GM23338 (cell line): ENCODE measurements at regions not wholly inside any gene's neighbourhood (a gene's known extent, or its start where the extent isn't known, plus 50 kb on each side); places are given as distances from the start of the nearest gene placed in this dataset.

Experiments used
- ATAC-seq: fragments of 200-7000 bp; cut with Tn5 transposase; 3 replicates; pipeline ENCODE4 v1.9.1; 2020
- DNase-seq: peaks from one replicate; pipeline ENCODE4 v3.0.0-alpha.2; 2015; ENCODE audit warnings: low spot score
- H2AFZ ChIP-seq: fragments of 200-600 bp; sonication (generic); 2 replicates; pipeline ENCODE4 v1.8.0; 2016; ENCODE audit warnings: antibody characterized with exemption, mild to moderate bottlenecking, moderate library complexity
- H3F3A ChIP-seq: fragments of 200-600 bp; sonication (generic); replicated peaks from 2 replicates; pipeline ENCODE4 v1.8.0; 2017; ENCODE audit warnings: antibody characterized with exemption, mixed run types, low read depth
- H3K27ac ChIP-seq: fragments of 200-600 bp; sonication (generic); 2 replicates; pipeline ENCODE4 v1.6.1; 2016; ENCODE audit warnings: low read depth
- H3K27me3 ChIP-seq: fragments of 200-600 bp; sonication (generic); 2 replicates; pipeline ENCODE4 v1.8.0; 2016; ENCODE audit warnings: mild to moderate bottlenecking, mixed run types, moderate library complexity; ENCODE audit not compliant: insufficient read depth
- H3K36me3 ChIP-seq: fragments of 200-600 bp; sonication (generic); 2 replicates; pipeline ENCODE4 v1.8.0; 2016; ENCODE audit warnings: mild to moderate bottlenecking; ENCODE audit not compliant: insufficient read depth
- H3K4me1 ChIP-seq: fragments of 200-600 bp; sonication (generic); 2 replicates; pipeline ENCODE4 v1.8.0; 2016; ENCODE audit warnings: mild to moderate bottlenecking, moderate library complexity; ENCODE audit not compliant: insufficient read depth
- H3K4me2 ChIP-seq: fragments of 200-600 bp; sonication (generic); 2 replicates; pipeline ENCODE4 v1.7.1; 2017; ENCODE audit warnings: mixed run types
- H3K4me3 ChIP-seq: fragments of 200-600 bp; sonication (generic); 2 replicates; pipeline ENCODE4 v1.6.1; 2016; ENCODE audit warnings: mixed run types
- H3K79me2 ChIP-seq: fragments of 200-600 bp; sonication (generic); replicated peaks from 2 replicates; pipeline ENCODE4 v1.8.0; 2017; ENCODE audit warnings: mild to moderate bottlenecking; ENCODE audit not compliant: insufficient read depth
- H3K9me2 ChIP-seq: fragments of 200-600 bp; sonication (generic); 2 replicates; pipeline ENCODE4 v1.8.0; 2017; ENCODE audit not compliant: insufficient read depth
- H4K20me1 ChIP-seq: fragments of 200-600 bp; sonication (generic); replicated peaks from 2 replicates; pipeline ENCODE4 v1.8.0; 2017; ENCODE audit warnings: mild to moderate bottlenecking; ENCODE audit not compliant: insufficient read depth
- H3K27ac Mint-ChIP-seq: 2 replicates; pipeline ENCODE4 v1.8.0; 2020; ENCODE audit warnings: inconsistent platforms, mild to moderate bottlenecking, moderate library complexity, mixed read lengths
- H3K27me3 Mint-ChIP-seq: 3 replicates; pipeline ENCODE4 v1.8.0; 2022; ENCODE audit warnings: low read depth, mild to moderate bottlenecking, moderate library complexity, mixed read lengths, inconsistent platforms; ENCODE audit not compliant: insufficient read depth, poor library complexity
- H3K36me3 Mint-ChIP-seq: 3 replicates; pipeline ENCODE4 v1.8.0; 2021; ENCODE audit warnings: low read depth, mild to moderate bottlenecking, inconsistent platforms, moderate library complexity, mixed read lengths
- H3K4me1 Mint-ChIP-seq: 3 replicates; pipeline ENCODE4 v1.8.0; 2020; ENCODE audit warnings: mild to moderate bottlenecking, inconsistent platforms, mixed read lengths
- H3K4me3 Mint-ChIP-seq: 3 replicates; pipeline ENCODE4 v1.8.0; 2021; ENCODE audit warnings: moderate library complexity, mild to moderate bottlenecking, inconsistent platforms, mixed read lengths
- H3K9me3 Mint-ChIP-seq: 3 replicates; pipeline ENCODE4 v1.8.0; 2020; ENCODE audit warnings: moderate library complexity, mild to moderate bottlenecking, inconsistent platforms, mixed read lengths
- ETS1 ChIP-seq: IDR thresholded peaks from 2 replicates; pipeline ENCODE4 v1.6.1; 2016; ENCODE audit warnings: antibody characterized with exemption
- EZH2 ChIP-seq: fragments of 200-600 bp; sonication (generic); IDR thresholded peaks from one replicate; pipeline ENCODE4 v1.8.0; 2017; ENCODE audit warnings: antibody characterized with exemption, mild to moderate bottlenecking, low read depth; ENCODE audit not compliant: unreplicated experiment
- POLR2AphosphoS5 ChIP-seq: IDR thresholded peaks from 2 replicates; pipeline ENCODE4 v1.6.1; 2016; ENCODE audit warnings: antibody characterized with exemption, low read depth
- STAT1 ChIP-seq: IDR thresholded peaks from one replicate; pipeline ENCODE4 v1.6.1; 2016; ENCODE audit warnings: antibody characterized with exemption; ENCODE audit not compliant: unreplicated experiment
- ZNF114 ChIP-seq: fragments of 250-450 bp; sonication (Bioruptor Pico); IDR thresholded peaks from 2 replicates; pipeline ENCODE4 v1.5.0; 2020; ENCODE audit warnings: mild to moderate bottlenecking, moderate library complexity
- ZNF331 ChIP-seq: fragments of 250-450 bp; sonication (Bioruptor Pico); IDR thresholded peaks from 2 replicates; pipeline ENCODE4 v1.5.0; 2020; ENCODE audit warnings: low read depth, mild to moderate bottlenecking, moderate library complexity
- TF ChIP-seq, protein P1 (sequence below): fragments of 250-450 bp; sonication (Bioruptor Pico); IDR thresholded peaks from 2 replicates; pipeline ENCODE4 v1.5.0; 2020; ENCODE audit warnings: mild to moderate bottlenecking, moderate library complexity

GRCh38 chr4:89397441-89397840 is 89.8 kb upstream of the GPRIN3 start:
- no peak overlapping the region for H3K27ac ChIP-seq
- no peaks in the 10 kb centered on the region for H3F3A ChIP-seq
- Mint-ChIP-seq H3K27ac (no peak overlapping the region), H3K4me1 (no peaks in the 10 kb centered on the region), H3K36me3 (no peaks in the 10 kb centered on the region), H3K27me3 (no peaks in the 10 kb centered on the region), H3K9me3 (no peaks in the 10 kb centered on the region), H3K4me3 (no peak overlapping the region)
- no peaks in the 10 kb centered on the region for H3K36me3 ChIP-seq
- no peaks in the 10 kb centered on the region for H3K79me2 ChIP-seq
- no peak for TF ChIP-seq ZNF331 (CRISPR knock-in tag)
- no peak for TF ChIP-seq STAT1
- no peak for TF ChIP-seq EZH2
- no peak for TF ChIP-seq ZNF114
- TF ChIP-seq POLR2AphosphoS5 = no peak
- TF ChIP-seq, protein P1, sequence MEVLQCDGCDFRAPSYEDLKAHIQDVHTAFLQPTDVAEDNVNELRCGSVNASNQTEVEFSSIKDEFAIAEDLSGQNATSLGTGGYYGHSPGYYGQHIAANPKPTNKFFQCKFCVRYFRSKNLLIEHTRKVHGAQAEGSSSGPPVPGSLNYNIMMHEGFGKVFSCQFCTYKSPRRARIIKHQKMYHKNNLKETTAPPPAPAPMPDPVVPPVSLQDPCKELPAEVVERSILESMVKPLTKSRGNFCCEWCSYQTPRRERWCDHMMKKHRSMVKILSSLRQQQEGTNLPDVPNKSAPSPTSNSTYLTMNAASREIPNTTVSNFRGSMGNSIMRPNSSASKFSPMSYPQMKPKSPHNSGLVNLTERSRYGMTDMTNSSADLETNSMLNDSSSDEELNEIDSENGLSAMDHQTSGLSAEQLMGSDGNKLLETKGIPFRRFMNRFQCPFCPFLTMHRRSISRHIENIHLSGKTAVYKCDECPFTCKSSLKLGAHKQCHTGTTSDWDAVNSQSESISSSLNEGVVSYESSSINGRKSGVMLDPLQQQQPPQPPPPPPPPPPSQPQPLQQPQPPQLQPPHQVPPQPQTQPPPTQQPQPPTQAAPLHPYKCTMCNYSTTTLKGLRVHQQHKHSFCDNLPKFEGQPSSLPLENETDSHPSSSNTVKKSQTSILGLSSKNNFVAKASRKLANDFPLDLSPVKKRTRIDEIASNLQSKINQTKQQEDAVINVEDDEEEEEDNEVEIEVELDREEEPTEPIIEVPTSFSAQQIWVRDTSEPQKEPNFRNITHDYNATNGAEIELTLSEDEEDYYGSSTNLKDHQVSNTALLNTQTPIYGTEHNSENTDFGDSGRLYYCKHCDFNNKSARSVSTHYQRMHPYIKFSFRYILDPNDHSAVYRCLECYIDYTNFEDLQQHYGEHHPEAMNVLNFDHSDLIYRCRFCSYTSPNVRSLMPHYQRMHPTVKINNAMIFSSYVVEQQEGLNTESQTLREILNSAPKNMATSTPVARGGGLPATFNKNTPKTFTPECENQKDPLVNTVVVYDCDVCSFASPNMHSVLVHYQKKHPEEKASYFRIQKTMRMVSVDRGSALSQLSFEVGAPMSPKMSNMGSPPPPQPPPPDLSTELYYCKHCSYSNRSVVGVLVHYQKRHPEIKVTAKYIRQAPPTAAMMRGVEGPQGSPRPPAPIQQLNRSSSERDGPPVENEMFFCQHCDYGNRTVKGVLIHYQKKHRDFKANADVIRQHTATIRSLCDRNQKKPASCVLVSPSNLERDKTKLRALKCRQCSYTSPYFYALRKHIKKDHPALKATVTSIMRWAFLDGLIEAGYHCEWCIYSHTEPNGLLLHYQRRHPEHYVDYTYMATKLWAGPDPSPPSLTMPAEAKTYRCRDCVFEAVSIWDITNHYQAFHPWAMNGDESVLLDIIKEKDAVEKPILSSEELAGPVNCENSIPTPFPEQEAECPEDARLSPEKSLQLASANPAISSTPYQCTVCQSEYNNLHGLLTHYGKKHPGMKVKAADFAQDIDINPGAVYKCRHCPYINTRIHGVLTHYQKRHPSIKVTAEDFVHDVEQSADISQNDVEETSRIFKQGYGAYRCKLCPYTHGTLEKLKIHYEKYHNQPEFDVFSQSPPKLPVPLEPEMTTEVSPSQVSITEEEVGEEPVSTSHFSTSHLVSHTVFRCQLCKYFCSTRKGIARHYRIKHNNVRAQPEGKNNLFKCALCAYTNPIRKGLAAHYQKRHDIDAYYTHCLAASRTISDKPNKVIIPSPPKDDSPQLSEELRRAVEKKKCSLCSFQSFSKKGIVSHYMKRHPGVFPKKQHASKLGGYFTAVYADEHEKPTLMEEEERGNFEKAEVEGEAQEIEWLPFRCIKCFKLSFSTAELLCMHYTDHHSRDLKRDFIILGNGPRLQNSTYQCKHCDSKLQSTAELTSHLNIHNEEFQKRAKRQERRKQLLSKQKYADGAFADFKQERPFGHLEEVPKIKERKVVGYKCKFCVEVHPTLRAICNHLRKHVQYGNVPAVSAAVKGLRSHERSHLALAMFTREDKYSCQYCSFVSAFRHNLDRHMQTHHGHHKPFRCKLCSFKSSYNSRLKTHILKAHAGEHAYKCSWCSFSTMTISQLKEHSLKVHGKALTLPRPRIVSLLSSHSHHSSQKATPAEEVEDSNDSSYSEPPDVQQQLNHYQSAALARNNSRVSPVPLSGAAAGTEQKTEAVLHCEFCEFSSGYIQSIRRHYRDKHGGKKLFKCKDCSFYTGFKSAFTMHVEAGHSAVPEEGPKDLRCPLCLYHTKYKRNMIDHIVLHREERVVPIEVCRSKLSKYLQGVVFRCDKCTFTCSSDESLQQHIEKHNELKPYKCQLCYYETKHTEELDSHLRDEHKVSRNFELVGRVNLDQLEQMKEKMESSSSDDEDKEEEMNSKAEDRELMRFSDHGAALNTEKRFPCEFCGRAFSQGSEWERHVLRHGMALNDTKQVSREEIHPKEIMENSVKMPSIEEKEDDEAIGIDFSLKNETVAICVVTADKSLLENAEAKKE (CRISPR knock-in tag) = no peak
- TF ChIP-seq ETS1 = no peak
- H3K27me3 ChIP-seq = no peaks in the 10 kb centered on the region
- no peaks in the 10 kb centered on the region for H4K20me1 ChIP-seq
- no peaks in the 10 kb centered on the region; the same call in none of the 2 replicates for H3K4me1 ChIP-seq
- ATAC-seq (no peak), DNase-seq (no peak)
- no peak overlapping the region for H3K4me3 ChIP-seq
- H2AFZ ChIP-seq = no peak overlapping the region
- H3K4me2 ChIP-seq = no peak overlapping the region
- H3K9me2 ChIP-seq = 0 out of 2 replicates have a peak, but pooled peaks cover 3% of the 10 kb centered on the region
